Right atrium auricular region (tissue), 2 donors: ENCODE measurements at regions not wholly inside any gene's neighbourhood (a gene's known extent, or its start where the extent isn't known, plus 50 kb on each side); places are given as distances from the start of the nearest gene placed in this dataset.

Experiments used
- DNase-seq: peaks from one replicate; pipeline ENCODE4 v3.0.0-alpha.2; 2019; ENCODE audit warnings: low spot score
- H3K27ac ChIP-seq, 2 donors: fragments of 200-600 bp; sonication (generic); 1 replicate in 1 of 2; 2 replicates in 1 of 2; pipeline ENCODE4 v1.5.1; 2016 to 2019
- H3K27me3 ChIP-seq, 2 donors: fragments of 200-600 bp; sonication (generic); one replicate each; pipeline versions ENCODE4 v1.5.1 to v1.6.0; 2017 to 2019
- H3K36me3 ChIP-seq: fragments of 200-600 bp; sonication (generic); one replicate; pipeline ENCODE4 v1.5.1; 2016
- H3K4me1 ChIP-seq, 2 donors: fragments of 200-600 bp; sonication (generic); one replicate each; pipeline versions ENCODE4 v1.5.1 to v1.6.0; 2017 to 2019
- H3K4me3 ChIP-seq, 2 donors: fragments of 200-600 bp; sonication (generic); 1 replicate in 1 of 2; 2 replicates in 1 of 2; pipeline ENCODE4 v1.5.1; 2017 to 2019; ENCODE audit warnings: mild to moderate bottlenecking in 1 of 2, moderate library complexity in 1 of 2
- H3K9me3 ChIP-seq, 2 donors: fragments of 200-600 bp; sonication (generic); one replicate each; pipeline ENCODE4 v1.5.1; 2019
- CTCF ChIP-seq, 2 donors: fragments of 200-600 bp; sonication (generic); IDR thresholded peaks; one replicate each; pipeline ENCODE4 v1.5.1; 2019; ENCODE audit warnings: antibody characterized with exemption in 2 of 2

GRCh38 chr2:88924533-88924932, 233.1 kb downstream of the RPIA start:
- H3K9me3 ChIP-seq, result peaks cover 0 to 10% of the 10 kb centered on the region in 2 donors
- H3K4me1 ChIP-seq, result no peaks in the 10 kb centered on the region
- no peak for DNase-seq
- no peaks in the 10 kb centered on the region for H3K27me3 ChIP-seq
- H3K36me3 ChIP-seq, result no peaks in the 10 kb centered on the region
- no peak for TF ChIP-seq CTCF (IDR thresholded peaks at IDR 0.05)
- H3K27ac ChIP-seq, result no peak overlapping the region
- H3K4me3 ChIP-seq, result no peak overlapping the region

GRCh38 chr2:88925770-88926462, 234.4 kb downstream of the RPIA start:
- no peak for DNase-seq
- Histone ChIP-seq H3K9me3 (peaks cover 0 to 10% of the 10 kb centered on the region in 2 donors), H3K4me3 (no peak overlapping the region), H3K27ac (no peak overlapping the region), H3K4me1 (no peaks in the 10 kb centered on the region), H3K36me3 (no peaks in the 10 kb centered on the region), H3K27me3 (no peaks in the 10 kb centered on the region)
- TF ChIP-seq CTCF (IDR thresholded peaks at IDR 0.05), result no peak

- Histone ChIP-seq H3K36me3 (no peaks in the 10 kb centered on the region), H3K9me3 (peaks cover 0 to 10% of the 10 kb centered on the region in 2 donors), H3K27ac (peak overlapping the region in 1 of 2 donors; percentile 47), H3K4me3 (no peak overlapping the region), H3K27me3 (no peaks in the 10 kb centered on the region), H3K4me1 (no peaks in the 10 kb centered on the region)
- TF ChIP-seq CTCF (IDR thresholded peaks at IDR 0.05), result no peak
- DNase-seq, result no peak
These were observed 235.7 kb downstream of the RPIA start for GRCh38 chr2:88927128-88927527.

GRCh38 chr2:88930659-88931058, 239.2 kb downstream of the RPIA start:
- no peaks in the 10 kb centered on the region for H3K27me3 ChIP-seq
- H3K4me1 ChIP-seq, result peaks cover 0 to 15% of the 10 kb centered on the region in 2 donors
- TF ChIP-seq CTCF (IDR thresholded peaks at IDR 0.05), result no peak
- no peak overlapping the region for H3K4me3 ChIP-seq
- no peak overlapping the region for H3K27ac ChIP-seq
- H3K9me3 ChIP-seq, result no peaks in the 10 kb centered on the region
- no peak for DNase-seq
- no peaks in the 10 kb centered on the region for H3K36me3 ChIP-seq

- Histone ChIP-seq H3K27me3 (no peaks in the 10 kb centered on the region), H3K4me1 (peaks cover 0 to 15% of the 10 kb centered on the region in 2 donors), H3K9me3 (no peaks in the 10 kb centered on the region), H3K27ac (no peak overlapping the region), H3K36me3 (no peaks in the 10 kb centered on the region), H3K4me3 (no peak overlapping the region)
- no peak for TF ChIP-seq CTCF (IDR thresholded peaks at IDR 0.05)
- DNase-seq, result no peak
These were observed 241.2 kb downstream of the RPIA start for GRCh38 chr2:88932686-88933085.

- no peak for TF ChIP-seq CTCF (IDR thresholded peaks at IDR 0.05)
- H3K4me1 ChIP-seq, result peaks cover 0 to 15% of the 10 kb centered on the region in 2 donors
- no peaks in the 10 kb centered on the region for H3K9me3 ChIP-seq
- DNase-seq, result no peak
- H3K27ac ChIP-seq, result no peak overlapping the region
- no peaks in the 10 kb centered on the region for H3K36me3 ChIP-seq
- H3K27me3 ChIP-seq, result no peaks in the 10 kb centered on the region
- no peak overlapping the region for H3K4me3 ChIP-seq
These were observed 241.6 kb downstream of the RPIA start for GRCh38 chr2:88933091-88933490.
